ENCODE measurements at regions not wholly inside any gene's neighbourhood (a gene's known extent, or its start where the extent isn't known, plus 50 kb on each side); places are given as distances from the start of the nearest gene placed in this dataset.

DNA sequence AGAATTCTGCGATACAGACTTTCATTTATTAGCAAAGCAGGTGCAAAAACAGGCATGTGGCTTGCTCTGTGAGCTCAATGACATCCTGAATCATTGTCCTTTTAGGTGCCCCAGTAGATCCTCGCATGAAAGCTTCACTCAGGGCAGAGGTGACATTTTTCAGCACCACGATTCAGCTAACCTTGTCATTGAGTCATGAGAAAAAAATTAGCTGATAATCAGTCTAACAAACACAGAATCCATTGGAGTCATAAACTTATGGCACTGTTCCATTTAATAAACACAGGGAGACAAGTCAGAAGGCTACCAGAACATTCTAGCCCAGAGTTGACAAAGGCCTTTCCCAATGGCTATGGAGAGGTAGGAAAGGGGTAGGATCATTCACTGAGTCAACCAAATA lies 104.8 kb upstream of the RAD23B start:
- WGBS, 2 donors: 81 to 87% methylated on average over 3 of the region's 3 CpGs
- Histone ChIP-seq H3K9me3 (ENCODE audit: control insufficient read depth in 4 of 4, insufficient read depth in 3 of 4, low read length in 3 of 4) (peaks cover 0 to 6% (median 3%) of the 10 kb centered on the region in 4 donors), H3K9ac (ENCODE audit: insufficient read depth in 1 of 2, low read length in 2 of 2) (no peak overlapping the region), H3K4me3 (no peak overlapping the region), H3K36me3 (ENCODE audit: control insufficient read depth in 4 of 4, insufficient read depth in 4 of 4, low read length in 4 of 4) (no peaks in the 10 kb centered on the region), H3K27me3 (ENCODE audit: control insufficient read depth in 3 of 3, insufficient read depth in 3 of 3, low read length in 2 of 3) (no peaks in the 10 kb centered on the region), H3K4me1 (ENCODE audit: control insufficient read depth in 5 of 5, insufficient read depth in 5 of 5, low read length in 5 of 5) (no peaks in the 10 kb centered on the region), H3K27ac (ENCODE audit: low read depth in 1 of 2, low read length in 1 of 2) (no peak overlapping the region)
- DNase-seq: no peak
- no peak for ATAC-seq (ENCODE audit: insufficient read depth, low FRiP score)
- TF ChIP-seq, protein P1, sequence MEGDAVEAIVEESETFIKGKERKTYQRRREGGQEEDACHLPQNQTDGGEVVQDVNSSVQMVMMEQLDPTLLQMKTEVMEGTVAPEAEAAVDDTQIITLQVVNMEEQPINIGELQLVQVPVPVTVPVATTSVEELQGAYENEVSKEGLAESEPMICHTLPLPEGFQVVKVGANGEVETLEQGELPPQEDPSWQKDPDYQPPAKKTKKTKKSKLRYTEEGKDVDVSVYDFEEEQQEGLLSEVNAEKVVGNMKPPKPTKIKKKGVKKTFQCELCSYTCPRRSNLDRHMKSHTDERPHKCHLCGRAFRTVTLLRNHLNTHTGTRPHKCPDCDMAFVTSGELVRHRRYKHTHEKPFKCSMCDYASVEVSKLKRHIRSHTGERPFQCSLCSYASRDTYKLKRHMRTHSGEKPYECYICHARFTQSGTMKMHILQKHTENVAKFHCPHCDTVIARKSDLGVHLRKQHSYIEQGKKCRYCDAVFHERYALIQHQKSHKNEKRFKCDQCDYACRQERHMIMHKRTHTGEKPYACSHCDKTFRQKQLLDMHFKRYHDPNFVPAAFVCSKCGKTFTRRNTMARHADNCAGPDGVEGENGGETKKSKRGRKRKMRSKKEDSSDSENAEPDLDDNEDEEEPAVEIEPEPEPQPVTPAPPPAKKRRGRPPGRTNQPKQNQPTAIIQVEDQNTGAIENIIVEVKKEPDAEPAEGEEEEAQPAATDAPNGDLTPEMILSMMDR (IDR thresholded peaks at IDR 0.05; ENCODE audit: control extremely low read depth, extremely low read depth): no peak

DNA sequence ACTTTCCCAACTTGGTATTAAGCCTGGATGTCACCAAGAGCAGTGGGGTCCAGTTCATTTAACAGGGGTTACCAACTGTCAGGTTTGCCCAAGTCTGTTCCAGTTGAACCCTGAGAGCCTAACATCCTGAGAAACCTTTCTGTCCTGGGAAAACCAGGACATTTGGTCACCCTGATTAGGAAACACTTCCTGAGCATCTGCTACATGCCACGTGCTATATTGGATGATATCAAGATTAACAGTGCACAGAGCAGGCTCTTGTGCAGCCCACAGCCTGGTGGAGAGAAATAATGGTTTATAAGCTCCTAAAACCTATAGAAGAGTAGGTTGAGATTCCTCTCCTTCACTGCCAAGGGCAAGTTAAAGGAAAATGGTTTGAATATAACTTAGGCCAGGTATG lies 102.9 kb upstream of the RAD23B start:
- Histone ChIP-seq H3K27me3 (ENCODE audit: control insufficient read depth in 3 of 3, insufficient read depth in 3 of 3, low read length in 2 of 3) (no peaks in the 10 kb centered on the region), H3K9ac (ENCODE audit: insufficient read depth in 1 of 2, low read length in 2 of 2) (no peak overlapping the region), H3K9me3 (ENCODE audit: control insufficient read depth in 4 of 4, insufficient read depth in 3 of 4, low read length in 3 of 4) (peaks cover 0 to 6% (median 3%) of the 10 kb centered on the region in 4 donors), H3K4me3 (no peak overlapping the region), H3K4me1 (ENCODE audit: control insufficient read depth in 5 of 5, insufficient read depth in 5 of 5, low read length in 5 of 5) (no peaks in the 10 kb centered on the region), H3K36me3 (ENCODE audit: control insufficient read depth in 4 of 4, insufficient read depth in 4 of 4, low read length in 4 of 4) (no peaks in the 10 kb centered on the region), H3K27ac (ENCODE audit: low read depth in 1 of 2, low read length in 1 of 2) (no peak overlapping the region)
- DNase-seq: no peak
- TF ChIP-seq, protein P1 (IDR thresholded peaks at IDR 0.05; ENCODE audit: control extremely low read depth, extremely low read depth): no peak
- WGBS, 2 donors: 42 to 47% methylated on average over 1 of the region's 1 CpG
- no peak for ATAC-seq (ENCODE audit: insufficient read depth, low FRiP score)

DNA sequence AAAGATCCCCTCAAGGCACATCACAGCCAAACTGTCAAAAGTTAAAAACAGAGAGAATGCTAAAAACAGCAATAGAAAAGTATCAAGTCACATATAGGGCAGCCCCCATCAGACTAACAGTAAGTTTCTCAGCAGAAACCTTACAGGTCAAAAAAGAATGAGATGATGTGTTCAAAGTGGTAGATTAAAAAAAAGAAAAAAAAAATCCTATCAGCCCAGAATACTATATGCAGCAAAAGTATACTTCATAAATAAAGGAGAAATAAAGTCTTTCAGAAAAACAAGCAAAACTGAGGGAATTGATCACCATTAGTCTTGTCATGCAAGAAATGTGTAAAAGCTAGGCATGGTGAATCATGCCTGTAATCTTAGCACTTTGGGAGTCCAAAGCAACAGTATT lies 99.9 kb upstream of the RAD23B start:
- H3K27me3 ChIP-seq (ENCODE audit: control insufficient read depth in 3 of 3, insufficient read depth in 3 of 3, low read length in 2 of 3): no peaks in the 10 kb centered on the region
- H3K4me3 ChIP-seq: no peak overlapping the region
- H3K9ac ChIP-seq (ENCODE audit: insufficient read depth in 1 of 2, low read length in 2 of 2): no peak overlapping the region
- ATAC-seq (ENCODE audit: insufficient read depth, low FRiP score) (no peak), DNase-seq (no peak)
- H3K4me1 ChIP-seq (ENCODE audit: control insufficient read depth in 5 of 5, insufficient read depth in 5 of 5, low read length in 5 of 5): no peaks in the 10 kb centered on the region
- peaks cover 0 to 6% (median 3%) of the 10 kb centered on the region in 4 donors for H3K9me3 ChIP-seq (ENCODE audit: control insufficient read depth in 4 of 4, insufficient read depth in 3 of 4, low read length in 3 of 4)
- no peak overlapping the region for H3K27ac ChIP-seq (ENCODE audit: low read depth in 1 of 2, low read length in 1 of 2)
- H3K36me3 ChIP-seq (ENCODE audit: control insufficient read depth in 4 of 4, insufficient read depth in 4 of 4, low read length in 4 of 4): no peaks in the 10 kb centered on the region
- TF ChIP-seq, protein P1 (IDR thresholded peaks at IDR 0.05; ENCODE audit: control extremely low read depth, extremely low read depth): no peak

DNA sequence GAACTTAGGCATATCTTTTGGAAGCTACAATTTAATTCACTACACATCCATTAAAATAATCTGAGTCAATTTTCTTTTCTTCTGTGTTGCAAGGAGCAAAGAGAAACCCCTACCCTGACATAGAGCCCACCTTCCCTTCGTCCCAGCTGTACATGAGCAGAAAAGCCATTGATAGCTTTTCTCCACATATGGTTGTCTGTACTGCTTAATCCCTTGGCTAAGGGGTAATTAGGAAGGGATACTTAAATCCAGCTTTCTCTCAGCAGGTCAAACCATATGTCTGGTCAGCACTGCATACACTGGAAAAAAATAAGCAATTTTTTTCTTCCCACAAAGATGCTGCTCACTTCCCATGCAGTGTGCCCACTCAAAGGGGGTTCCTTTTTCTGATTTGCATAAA lies 94.7 kb upstream of the RAD23B start:
- Histone ChIP-seq H3K4me3 (no peak overlapping the region), H3K9ac (ENCODE audit: insufficient read depth in 1 of 2, low read length in 2 of 2) (no peak overlapping the region), H3K27me3 (ENCODE audit: control insufficient read depth in 3 of 3, insufficient read depth in 3 of 3, low read length in 2 of 3) (no peaks in the 10 kb centered on the region), H3K36me3 (ENCODE audit: control insufficient read depth in 4 of 4, insufficient read depth in 4 of 4, low read length in 4 of 4) (no peaks in the 10 kb centered on the region), H3K9me3 (ENCODE audit: control insufficient read depth in 4 of 4, insufficient read depth in 3 of 4, low read length in 3 of 4) (no peaks in the 10 kb centered on the region), H3K4me1 (ENCODE audit: control insufficient read depth in 5 of 5, insufficient read depth in 5 of 5, low read length in 5 of 5) (no peaks in the 10 kb centered on the region), H3K27ac (ENCODE audit: low read depth in 1 of 2, low read length in 1 of 2) (no peak overlapping the region)
- TF ChIP-seq, protein P1 (IDR thresholded peaks at IDR 0.05; ENCODE audit: control extremely low read depth, extremely low read depth): no peak
- ATAC-seq (ENCODE audit: insufficient read depth, low FRiP score): no peak
- 90 to 94% methylated on average over 1 of the region's 1 CpG for WGBS, 2 donors
- no peak for DNase-seq

Measured in lung (tissue), 11 donors.